D721Med (cell line): ENCODE measurements at regions not wholly inside any gene's neighbourhood (a gene's known extent, or its start where the extent isn't known, plus 50 kb on each side); places are given as distances from the start of the nearest gene placed in this dataset.

Source experiments
- DNase-seq: peaks from one replicate; pipeline ENCODE4 v3.0.0; 2011; ENCODE audit warnings: low spot score; ENCODE audit not compliant: insufficient read length
- FAIRE-seq: peaks from 2 replicates; lab custom pipeline; 2011; peaks lifted over from hg19 to GRCh38; lab: Jason Lieb, UNC
- TF ChIP-seq, protein P1 (sequence below): IDR thresholded peaks from 2 replicates; pipeline ENCODE4 v1.5.1; 2012; ENCODE audit warnings: mild to moderate bottlenecking, control low read depth; ENCODE audit not compliant: insufficient read depth; ENCODE audit errors: missing control alignments

DNA sequence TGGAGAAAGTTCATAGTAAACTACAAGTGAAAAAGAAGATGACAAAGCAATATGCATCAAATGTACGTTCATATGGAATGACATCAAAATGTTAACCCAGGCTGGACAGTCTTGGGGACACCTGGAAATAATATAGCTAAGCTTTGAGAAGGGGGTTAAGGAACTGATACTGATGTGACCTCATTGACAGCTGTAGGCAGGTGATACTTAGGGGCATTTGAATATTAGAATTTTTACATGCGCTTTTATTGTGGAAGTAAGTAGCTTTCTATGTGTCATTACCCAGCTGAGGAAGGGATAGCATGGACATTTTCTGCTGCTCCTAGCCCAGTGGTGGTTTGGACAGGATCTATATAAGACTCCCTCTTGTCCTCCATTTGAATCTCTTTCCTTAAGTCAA lies 299.7 kb downstream of the CWC27 start:
- DNase-seq: no peak
- no peak for FAIRE-seq
- TF ChIP-seq, protein P1, sequence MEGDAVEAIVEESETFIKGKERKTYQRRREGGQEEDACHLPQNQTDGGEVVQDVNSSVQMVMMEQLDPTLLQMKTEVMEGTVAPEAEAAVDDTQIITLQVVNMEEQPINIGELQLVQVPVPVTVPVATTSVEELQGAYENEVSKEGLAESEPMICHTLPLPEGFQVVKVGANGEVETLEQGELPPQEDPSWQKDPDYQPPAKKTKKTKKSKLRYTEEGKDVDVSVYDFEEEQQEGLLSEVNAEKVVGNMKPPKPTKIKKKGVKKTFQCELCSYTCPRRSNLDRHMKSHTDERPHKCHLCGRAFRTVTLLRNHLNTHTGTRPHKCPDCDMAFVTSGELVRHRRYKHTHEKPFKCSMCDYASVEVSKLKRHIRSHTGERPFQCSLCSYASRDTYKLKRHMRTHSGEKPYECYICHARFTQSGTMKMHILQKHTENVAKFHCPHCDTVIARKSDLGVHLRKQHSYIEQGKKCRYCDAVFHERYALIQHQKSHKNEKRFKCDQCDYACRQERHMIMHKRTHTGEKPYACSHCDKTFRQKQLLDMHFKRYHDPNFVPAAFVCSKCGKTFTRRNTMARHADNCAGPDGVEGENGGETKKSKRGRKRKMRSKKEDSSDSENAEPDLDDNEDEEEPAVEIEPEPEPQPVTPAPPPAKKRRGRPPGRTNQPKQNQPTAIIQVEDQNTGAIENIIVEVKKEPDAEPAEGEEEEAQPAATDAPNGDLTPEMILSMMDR: no peak

DNA sequence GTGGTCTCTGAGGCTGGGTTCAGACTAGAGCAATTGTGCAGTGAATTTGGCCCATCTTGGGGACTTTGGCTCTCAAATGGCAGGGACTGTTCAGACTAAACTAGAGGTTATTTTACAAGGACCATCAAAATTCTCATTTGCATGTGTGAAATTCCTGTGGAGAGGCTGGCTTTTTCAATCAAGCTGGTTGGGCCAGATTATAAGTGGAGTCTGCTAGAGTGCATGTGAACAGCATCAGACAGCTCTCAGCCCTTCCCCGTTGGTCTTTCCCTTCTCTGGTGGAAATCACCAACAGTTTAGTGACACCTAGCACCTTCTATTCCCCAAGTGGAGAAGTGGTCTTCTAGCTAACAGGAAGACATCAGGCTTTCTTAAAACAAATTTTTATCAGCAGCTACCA lies 301.3 kb downstream of the CWC27 start:
- DNase-seq (no peak), FAIRE-seq (no peak)
- TF ChIP-seq, protein P1: no peak

DNA sequence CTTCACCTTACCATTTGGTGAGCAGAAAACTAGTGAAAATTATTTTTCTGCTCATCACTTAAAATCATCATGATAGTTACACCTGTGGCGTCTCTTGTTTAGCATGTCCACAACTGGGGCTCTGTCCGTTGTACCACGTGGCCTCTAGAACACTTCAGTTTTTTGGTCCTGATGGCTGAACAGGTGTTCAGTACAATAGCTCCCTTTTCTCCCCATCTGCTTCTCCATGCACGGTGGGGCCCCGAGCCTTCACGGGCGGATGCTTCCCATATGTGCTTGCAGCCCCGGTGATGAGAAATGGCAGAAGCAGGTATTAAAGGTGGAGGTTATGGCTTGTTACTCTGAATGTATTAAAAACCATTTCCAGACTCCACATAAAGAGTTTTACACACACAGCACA lies 304.1 kb downstream of the CWC27 start:
- TF ChIP-seq, protein P1: no peak
- FAIRE-seq: no peak
- DNase-seq: no peak

DNA sequence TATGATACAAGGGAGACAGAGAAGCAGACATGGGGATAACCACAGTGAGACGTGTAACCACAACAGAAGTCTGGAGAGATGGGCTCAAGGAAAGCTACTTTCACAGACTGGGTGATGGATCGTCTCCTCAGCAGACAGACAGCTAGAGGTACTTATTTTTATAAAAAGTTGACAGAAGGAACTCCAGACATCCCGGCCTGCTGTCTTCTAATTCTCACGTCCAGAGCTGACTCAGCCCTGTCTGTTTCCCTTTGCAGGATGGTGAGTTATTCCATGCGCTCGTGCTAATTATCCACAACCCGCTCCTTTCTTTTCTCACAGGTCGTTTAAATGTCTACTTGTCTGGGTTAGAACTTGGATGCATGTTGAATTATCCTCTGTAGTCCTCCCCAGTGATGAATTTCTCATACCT lies 304.5 kb downstream of the CWC27 start:
- FAIRE-seq (no peak), DNase-seq (no peak)
- TF ChIP-seq, protein P1: no peak

DNA sequence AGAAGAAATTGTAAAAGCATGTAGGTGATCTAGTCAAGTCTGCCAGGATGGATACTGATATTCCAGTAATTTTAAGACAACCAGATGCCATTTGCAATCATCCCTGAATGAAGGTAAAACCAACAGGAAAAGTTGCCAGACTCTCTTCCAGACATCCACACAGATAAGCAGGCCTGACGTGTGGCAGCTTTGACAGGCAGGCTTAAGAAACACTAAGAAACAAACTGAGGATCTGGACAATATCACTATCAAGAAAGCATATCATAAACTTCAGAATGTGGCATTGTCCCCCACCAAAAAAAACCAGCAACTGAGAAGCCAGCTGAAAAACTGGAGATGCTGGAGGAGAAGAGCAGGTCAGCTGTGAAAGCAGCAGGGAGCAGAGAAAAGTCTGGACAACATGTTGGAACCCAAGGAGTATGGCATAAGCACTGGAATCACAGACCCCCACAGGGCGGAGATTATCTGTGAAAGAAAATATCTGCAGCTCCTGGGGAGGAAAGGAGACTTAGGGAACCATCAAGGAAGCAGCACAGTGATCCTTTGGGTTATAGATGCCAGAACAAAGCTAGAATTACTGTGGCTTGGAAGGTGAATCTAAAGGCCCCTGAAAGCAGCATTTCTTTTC lies 307.0 kb downstream of the CWC27 start:
- TF ChIP-seq, protein P1: no peak
- FAIRE-seq (no peak), DNase-seq (no peak)

DNA sequence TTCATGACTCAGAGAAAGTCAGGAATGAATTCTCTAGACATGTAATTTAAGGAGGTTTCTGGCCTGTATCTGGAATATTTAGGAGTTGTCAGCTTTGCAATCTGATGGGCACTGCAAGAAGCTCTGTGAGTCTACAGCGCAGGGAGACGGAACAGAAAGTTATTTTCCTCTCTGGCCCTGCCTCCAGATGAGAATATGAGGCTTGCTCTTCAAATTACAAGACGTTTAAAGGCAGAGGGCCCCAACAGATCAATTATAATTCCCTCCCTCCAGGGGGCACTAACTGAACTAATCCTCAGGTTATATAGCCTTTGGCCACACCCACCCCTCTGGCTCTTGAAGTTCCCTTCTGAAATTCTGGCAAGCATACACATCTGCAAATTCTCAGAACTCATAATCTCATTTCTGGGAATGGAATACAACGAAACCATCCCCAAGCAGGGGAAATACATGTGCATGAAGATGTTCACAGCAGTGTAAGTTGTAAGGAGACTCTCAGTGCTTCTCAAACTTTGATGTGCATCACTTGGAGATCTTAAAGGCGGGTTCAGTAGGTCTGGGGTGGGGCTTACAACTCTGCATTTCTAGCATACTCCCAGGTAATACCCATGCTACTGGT lies 307.6 kb downstream of the CWC27 start:
- TF ChIP-seq, protein P1: peak; percentile 29
- DNase-seq (no peak), FAIRE-seq (no peak)

DNA sequence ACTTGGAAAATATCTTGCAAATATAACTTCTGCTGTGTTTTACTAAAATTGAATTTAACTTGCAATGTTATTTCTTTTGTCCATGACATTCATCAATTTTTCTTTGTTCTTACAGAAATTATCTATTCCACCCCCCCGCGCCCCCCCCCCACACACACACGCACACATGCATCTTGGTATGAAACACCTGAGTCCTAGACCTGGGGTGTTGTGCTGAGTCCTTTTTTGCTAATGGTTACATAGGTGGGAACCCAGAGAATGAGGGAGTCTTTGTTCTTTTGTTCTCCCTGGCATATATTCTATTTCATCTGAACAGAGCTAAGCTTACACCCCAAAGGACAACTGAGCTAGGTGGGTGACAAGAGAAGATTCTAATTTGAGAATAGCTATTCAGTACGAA lies 308.9 kb downstream of the CWC27 start:
- TF ChIP-seq, protein P1: no peak
- FAIRE-seq (no peak), DNase-seq (no peak)
